H1 (cell line): ENCODE measurements at regions not wholly inside any gene's neighbourhood (a gene's known extent, or its start where the extent isn't known, plus 50 kb on each side); places are given as distances from the start of the nearest gene placed in this dataset.

Experiments
- CREB1 ChIP-seq: IDR thresholded peaks from 2 replicates; pipeline ENCODE4 v1.6.1; 2012; ENCODE audit warnings: inconsistent platforms
- GABPA ChIP-seq: IDR thresholded peaks from 2 replicates; pipeline ENCODE4 v1.6.1; 2011; ENCODE audit warnings: mild to moderate bottlenecking, low read length, moderate library complexity, borderline replicate concordance; ENCODE audit not compliant: insufficient read depth
- KDM1A ChIP-seq: fragments of 200-600, 300-600 bp; sonication (generic); IDR thresholded peaks from 2 replicates; pipeline ENCODE4 v1.7.1; 2016; ENCODE audit warnings: mild to moderate bottlenecking, low read length, borderline replicate concordance
- SP1 ChIP-seq: IDR thresholded peaks from 2 replicates; pipeline ENCODE4 v1.6.1; 2011; ENCODE audit warnings: low read depth, low read length
- TF ChIP-seq, protein P1 (sequence below): fragments of 300-600 bp; sonication (generic); IDR thresholded peaks from 2 replicates; pipeline ENCODE4 v1.7.1; 2012; ENCODE audit warnings: low read length, moderate library complexity, mild to moderate bottlenecking, inconsistent platforms; ENCODE audit not compliant: insufficient replicate concordance

- no peak for TF ChIP-seq KDM1A
- no peak for TF ChIP-seq SP1
- no peak for TF ChIP-seq CREB1
- TF ChIP-seq, protein P1, sequence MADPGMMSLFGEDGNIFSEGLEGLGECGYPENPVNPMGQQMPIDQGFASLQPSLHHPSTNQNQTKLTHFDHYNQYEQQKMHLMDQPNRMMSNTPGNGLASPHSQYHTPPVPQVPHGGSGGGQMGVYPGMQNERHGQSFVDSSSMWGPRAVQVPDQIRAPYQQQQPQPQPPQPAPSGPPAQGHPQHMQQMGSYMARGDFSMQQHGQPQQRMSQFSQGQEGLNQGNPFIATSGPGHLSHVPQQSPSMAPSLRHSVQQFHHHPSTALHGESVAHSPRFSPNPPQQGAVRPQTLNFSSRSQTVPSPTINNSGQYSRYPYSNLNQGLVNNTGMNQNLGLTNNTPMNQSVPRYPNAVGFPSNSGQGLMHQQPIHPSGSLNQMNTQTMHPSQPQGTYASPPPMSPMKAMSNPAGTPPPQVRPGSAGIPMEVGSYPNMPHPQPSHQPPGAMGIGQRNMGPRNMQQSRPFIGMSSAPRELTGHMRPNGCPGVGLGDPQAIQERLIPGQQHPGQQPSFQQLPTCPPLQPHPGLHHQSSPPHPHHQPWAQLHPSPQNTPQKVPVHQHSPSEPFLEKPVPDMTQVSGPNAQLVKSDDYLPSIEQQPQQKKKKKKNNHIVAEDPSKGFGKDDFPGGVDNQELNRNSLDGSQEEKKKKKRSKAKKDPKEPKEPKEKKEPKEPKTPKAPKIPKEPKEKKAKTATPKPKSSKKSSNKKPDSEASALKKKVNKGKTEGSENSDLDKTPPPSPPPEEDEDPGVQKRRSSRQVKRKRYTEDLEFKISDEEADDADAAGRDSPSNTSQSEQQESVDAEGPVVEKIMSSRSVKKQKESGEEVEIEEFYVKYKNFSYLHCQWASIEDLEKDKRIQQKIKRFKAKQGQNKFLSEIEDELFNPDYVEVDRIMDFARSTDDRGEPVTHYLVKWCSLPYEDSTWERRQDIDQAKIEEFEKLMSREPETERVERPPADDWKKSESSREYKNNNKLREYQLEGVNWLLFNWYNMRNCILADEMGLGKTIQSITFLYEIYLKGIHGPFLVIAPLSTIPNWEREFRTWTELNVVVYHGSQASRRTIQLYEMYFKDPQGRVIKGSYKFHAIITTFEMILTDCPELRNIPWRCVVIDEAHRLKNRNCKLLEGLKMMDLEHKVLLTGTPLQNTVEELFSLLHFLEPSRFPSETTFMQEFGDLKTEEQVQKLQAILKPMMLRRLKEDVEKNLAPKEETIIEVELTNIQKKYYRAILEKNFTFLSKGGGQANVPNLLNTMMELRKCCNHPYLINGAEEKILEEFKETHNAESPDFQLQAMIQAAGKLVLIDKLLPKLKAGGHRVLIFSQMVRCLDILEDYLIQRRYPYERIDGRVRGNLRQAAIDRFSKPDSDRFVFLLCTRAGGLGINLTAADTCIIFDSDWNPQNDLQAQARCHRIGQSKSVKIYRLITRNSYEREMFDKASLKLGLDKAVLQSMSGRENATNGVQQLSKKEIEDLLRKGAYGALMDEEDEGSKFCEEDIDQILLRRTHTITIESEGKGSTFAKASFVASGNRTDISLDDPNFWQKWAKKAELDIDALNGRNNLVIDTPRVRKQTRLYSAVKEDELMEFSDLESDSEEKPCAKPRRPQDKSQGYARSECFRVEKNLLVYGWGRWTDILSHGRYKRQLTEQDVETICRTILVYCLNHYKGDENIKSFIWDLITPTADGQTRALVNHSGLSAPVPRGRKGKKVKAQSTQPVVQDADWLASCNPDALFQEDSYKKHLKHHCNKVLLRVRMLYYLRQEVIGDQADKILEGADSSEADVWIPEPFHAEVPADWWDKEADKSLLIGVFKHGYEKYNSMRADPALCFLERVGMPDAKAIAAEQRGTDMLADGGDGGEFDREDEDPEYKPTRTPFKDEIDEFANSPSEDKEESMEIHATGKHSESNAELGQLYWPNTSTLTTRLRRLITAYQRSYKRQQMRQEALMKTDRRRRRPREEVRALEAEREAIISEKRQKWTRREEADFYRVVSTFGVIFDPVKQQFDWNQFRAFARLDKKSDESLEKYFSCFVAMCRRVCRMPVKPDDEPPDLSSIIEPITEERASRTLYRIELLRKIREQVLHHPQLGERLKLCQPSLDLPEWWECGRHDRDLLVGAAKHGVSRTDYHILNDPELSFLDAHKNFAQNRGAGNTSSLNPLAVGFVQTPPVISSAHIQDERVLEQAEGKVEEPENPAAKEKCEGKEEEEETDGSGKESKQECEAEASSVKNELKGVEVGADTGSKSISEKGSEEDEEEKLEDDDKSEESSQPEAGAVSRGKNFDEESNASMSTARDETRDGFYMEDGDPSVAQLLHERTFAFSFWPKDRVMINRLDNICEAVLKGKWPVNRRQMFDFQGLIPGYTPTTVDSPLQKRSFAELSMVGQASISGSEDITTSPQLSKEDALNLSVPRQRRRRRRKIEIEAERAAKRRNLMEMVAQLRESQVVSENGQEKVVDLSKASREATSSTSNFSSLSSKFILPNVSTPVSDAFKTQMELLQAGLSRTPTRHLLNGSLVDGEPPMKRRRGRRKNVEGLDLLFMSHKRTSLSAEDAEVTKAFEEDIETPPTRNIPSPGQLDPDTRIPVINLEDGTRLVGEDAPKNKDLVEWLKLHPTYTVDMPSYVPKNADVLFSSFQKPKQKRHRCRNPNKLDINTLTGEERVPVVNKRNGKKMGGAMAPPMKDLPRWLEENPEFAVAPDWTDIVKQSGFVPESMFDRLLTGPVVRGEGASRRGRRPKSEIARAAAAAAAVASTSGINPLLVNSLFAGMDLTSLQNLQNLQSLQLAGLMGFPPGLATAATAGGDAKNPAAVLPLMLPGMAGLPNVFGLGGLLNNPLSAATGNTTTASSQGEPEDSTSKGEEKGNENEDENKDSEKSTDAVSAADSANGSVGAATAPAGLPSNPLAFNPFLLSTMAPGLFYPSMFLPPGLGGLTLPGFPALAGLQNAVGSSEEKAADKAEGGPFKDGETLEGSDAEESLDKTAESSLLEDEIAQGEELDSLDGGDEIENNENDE, result no peak
- no peak for TF ChIP-seq GABPA
- TF ChIP-seq, all 59 proteins: peak for 0
Measured at GRCh38 chr4:27844376-27844775, 983.7 kb downstream of the STIM2 start (continued).
